ENCODE measurements at regions not wholly inside any gene's neighbourhood (a gene's known extent, or its start where the extent isn't known, plus 50 kb on each side); places are given as distances from the start of the nearest gene placed in this dataset.

DNA sequence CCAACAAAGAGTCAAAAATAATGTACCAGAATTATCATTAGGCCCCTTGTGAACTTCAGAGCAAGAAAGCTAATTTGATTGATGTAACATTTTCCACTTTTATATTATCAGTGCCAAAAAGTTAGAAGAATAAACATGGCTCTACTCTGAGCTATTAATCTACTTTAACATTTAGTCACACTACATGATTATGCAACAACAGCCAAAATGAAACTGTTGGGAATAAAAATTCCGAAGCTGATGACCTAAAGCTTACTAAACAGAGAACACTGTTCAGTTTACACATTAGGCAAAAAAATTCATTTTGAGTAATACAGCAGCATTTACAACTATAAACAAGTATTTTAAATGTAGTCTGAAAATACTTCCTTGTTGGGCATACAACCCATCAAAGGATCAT is 1134.1 kb downstream of the EPHA3 start:
- TF ChIP-seq, protein P1, sequence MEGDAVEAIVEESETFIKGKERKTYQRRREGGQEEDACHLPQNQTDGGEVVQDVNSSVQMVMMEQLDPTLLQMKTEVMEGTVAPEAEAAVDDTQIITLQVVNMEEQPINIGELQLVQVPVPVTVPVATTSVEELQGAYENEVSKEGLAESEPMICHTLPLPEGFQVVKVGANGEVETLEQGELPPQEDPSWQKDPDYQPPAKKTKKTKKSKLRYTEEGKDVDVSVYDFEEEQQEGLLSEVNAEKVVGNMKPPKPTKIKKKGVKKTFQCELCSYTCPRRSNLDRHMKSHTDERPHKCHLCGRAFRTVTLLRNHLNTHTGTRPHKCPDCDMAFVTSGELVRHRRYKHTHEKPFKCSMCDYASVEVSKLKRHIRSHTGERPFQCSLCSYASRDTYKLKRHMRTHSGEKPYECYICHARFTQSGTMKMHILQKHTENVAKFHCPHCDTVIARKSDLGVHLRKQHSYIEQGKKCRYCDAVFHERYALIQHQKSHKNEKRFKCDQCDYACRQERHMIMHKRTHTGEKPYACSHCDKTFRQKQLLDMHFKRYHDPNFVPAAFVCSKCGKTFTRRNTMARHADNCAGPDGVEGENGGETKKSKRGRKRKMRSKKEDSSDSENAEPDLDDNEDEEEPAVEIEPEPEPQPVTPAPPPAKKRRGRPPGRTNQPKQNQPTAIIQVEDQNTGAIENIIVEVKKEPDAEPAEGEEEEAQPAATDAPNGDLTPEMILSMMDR (IDR thresholded peaks at IDR 0.05; ENCODE audit: poor library complexity, severe bottlenecking): no peak
- no peak for TF ChIP-seq MXI1 (conservative IDR thresholded peaks at IDR 0.05; ENCODE audit: poor library complexity, severe bottlenecking)
- TF ChIP-seq RAD21 (conservative IDR thresholded peaks at IDR 0.05): no peak
- TF ChIP-seq EZH2 (IDR thresholded peaks at IDR 0.05; ENCODE audit: borderline replicate concordance, insufficient read depth, low read length, poor library complexity, severe bottlenecking): no peak
- no peak for TF ChIP-seq TAF1 (IDR thresholded peaks at IDR 0.05; ENCODE audit: low read depth)
- TF ChIP-seq POLR2AphosphoS5 (IDR thresholded peaks at IDR 0.05): no peak
